ENCODE measurements at regions not wholly inside any gene's neighbourhood (a gene's known extent, or its start where the extent isn't known, plus 50 kb on each side); places are given as distances from the start of the nearest gene placed in this dataset.

DNA sequence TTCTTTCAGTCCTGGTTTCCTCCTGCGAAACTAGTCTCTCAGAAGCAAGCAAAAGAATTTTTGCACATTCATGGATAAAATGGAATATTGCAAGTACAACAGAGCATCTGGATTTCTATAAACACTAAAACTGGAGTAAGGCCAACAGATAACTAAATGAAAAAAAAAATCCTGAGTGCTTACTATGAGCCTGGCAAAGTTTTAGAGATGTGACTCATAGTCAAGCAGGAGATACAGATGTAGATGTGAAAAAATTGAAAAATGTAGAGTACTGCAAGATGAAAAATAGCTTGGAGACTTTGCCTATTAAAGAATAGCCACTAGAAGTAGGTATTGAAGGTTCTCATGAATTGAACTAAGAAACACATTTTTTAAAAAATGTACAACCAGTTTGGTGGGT lies 397.4 kb downstream of the OTOL1 start:
- no peak overlapping the region for H3K4me3 ChIP-seq (ENCODE audit: low read depth, low read length)
- TF ChIP-seq, protein P1, sequence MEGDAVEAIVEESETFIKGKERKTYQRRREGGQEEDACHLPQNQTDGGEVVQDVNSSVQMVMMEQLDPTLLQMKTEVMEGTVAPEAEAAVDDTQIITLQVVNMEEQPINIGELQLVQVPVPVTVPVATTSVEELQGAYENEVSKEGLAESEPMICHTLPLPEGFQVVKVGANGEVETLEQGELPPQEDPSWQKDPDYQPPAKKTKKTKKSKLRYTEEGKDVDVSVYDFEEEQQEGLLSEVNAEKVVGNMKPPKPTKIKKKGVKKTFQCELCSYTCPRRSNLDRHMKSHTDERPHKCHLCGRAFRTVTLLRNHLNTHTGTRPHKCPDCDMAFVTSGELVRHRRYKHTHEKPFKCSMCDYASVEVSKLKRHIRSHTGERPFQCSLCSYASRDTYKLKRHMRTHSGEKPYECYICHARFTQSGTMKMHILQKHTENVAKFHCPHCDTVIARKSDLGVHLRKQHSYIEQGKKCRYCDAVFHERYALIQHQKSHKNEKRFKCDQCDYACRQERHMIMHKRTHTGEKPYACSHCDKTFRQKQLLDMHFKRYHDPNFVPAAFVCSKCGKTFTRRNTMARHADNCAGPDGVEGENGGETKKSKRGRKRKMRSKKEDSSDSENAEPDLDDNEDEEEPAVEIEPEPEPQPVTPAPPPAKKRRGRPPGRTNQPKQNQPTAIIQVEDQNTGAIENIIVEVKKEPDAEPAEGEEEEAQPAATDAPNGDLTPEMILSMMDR (IDR thresholded peaks at IDR 0.05; ENCODE audit: insufficient read depth, low read depth, low read length) = no peak
- no peaks in the 10 kb centered on the region for H3K27me3 ChIP-seq (ENCODE audit: control insufficient read depth, insufficient read depth, low read length)
- no peaks in the 10 kb centered on the region for H3K36me3 ChIP-seq (ENCODE audit: control insufficient read depth, insufficient read depth, low read length)
- peak; percentile 44 for DNase-seq (ENCODE audit: low read depth)
- POLR2A ChIA-PET = no interaction called here
- CTCF ChIA-PET = no interaction called here

DNA sequence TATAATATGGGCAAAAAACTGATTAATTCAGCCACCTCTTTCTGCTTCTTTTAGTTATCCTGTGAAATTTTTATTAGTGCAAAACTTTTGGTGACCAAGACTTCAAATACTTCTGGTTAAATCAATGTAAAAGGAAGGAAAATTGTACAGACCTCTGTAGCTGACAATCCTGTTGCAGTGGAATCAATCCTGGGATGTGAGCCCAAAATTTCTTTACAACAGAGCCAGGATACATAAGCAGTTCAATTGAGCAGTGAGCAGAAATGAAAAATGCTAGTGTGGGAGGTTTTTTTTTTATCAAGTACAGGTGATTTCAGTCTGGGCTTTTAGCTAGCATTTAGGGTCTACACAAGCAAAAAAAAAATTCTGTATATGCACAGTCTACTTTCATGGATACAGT lies 398.0 kb downstream of the OTOL1 start:
- ChIA-PET POLR2A (no interaction called here), CTCF (interaction anchor here (0.6 kb wide), 1 partner anchor 320 kb away, joined by 3 read pairs; no protein-coding TSS in a partner anchor)
- no peaks in the 10 kb centered on the region for H3K36me3 ChIP-seq (ENCODE audit: control insufficient read depth, insufficient read depth, low read length)
- no peaks in the 10 kb centered on the region for H3K27me3 ChIP-seq (ENCODE audit: control insufficient read depth, insufficient read depth, low read length)
- TF ChIP-seq, protein P1 (IDR thresholded peaks at IDR 0.05; ENCODE audit: insufficient read depth, low read depth, low read length) = no peak
- H3K4me3 ChIP-seq (ENCODE audit: low read depth, low read length) = no peak overlapping the region
- DNase-seq (ENCODE audit: low read depth) = no peak

DNA sequence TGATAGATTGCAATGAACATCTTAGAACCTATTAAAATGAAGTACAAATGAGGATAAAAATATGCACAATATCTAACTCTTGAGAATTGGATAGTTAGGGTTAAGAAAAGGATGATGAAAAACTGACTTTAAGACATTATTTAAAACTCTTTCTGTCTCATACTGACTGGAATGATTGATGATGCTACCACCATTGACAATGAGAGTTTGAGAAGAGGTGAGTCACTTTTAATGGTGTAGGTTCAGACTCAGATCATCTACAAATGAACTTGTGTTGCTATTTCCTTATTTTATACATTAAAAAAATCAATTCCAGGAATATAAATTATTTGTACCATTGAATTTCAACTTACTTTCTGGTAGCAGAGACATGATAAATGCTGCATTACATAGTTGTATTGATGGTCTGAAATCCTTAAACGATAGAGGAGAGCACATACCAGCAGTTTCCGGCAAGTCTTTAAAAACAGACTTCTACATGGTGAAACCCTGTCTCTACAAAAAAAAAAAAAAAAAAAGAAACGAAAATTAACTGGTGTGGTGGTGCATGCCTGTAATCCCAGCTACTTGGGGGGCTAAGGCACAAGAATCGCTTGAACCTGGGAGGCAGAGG lies 409.0 kb downstream of the OTOL1 start:
- H3K27me3 ChIP-seq (ENCODE audit: control insufficient read depth, insufficient read depth, low read length) = no peaks in the 10 kb centered on the region
- TF ChIP-seq, protein P1 (IDR thresholded peaks at IDR 0.05; ENCODE audit: insufficient read depth, low read depth, low read length) = no peak
- no peaks in the 10 kb centered on the region for H3K36me3 ChIP-seq (ENCODE audit: control insufficient read depth, insufficient read depth, low read length)
- ChIA-PET CTCF (no interaction called here), POLR2A (no interaction called here)
- H3K4me3 ChIP-seq (ENCODE audit: low read depth, low read length) = no peak overlapping the region
- no peak for DNase-seq (ENCODE audit: low read depth)

DNA sequence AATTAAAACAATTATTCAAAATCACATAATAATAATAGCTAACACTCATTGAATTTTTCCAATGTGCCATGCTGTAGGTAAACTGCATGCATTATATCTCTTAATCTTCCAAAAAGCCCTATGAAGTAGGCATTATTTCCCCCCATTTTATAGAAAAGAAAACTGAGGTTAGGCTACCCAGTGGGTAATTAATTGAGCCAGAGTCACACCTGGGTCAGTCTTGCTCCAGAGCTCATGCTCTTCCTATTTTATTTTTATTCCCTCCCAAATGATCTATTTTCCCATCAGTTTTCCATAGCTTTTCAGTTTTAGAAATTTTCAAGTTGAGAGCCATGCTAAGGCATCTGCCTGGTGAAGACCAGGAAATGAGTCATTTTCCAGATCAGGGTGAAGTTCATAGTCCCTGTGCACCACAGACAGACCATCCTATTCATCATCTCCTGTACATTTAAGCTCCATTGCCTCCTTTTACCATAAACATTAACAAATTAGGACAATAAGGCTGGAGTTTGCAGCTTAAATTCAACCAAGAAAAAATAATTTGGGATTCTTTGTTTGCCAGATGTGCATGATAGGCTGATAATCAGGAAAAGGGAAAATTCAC lies 417.3 kb downstream of the OTOL1 start:
- ChIA-PET CTCF (no interaction called here), POLR2A (no interaction called here)
- no peak overlapping the region for H3K4me3 ChIP-seq (ENCODE audit: low read depth, low read length)
- TF ChIP-seq, protein P1 (IDR thresholded peaks at IDR 0.05; ENCODE audit: insufficient read depth, low read depth, low read length) = no peak
- DNase-seq (ENCODE audit: low read depth) = no peak
- H3K36me3 ChIP-seq (ENCODE audit: control insufficient read depth, insufficient read depth, low read length) = no peaks in the 10 kb centered on the region
- H3K27me3 ChIP-seq (ENCODE audit: control insufficient read depth, insufficient read depth, low read length) = no peaks in the 10 kb centered on the region

DNA sequence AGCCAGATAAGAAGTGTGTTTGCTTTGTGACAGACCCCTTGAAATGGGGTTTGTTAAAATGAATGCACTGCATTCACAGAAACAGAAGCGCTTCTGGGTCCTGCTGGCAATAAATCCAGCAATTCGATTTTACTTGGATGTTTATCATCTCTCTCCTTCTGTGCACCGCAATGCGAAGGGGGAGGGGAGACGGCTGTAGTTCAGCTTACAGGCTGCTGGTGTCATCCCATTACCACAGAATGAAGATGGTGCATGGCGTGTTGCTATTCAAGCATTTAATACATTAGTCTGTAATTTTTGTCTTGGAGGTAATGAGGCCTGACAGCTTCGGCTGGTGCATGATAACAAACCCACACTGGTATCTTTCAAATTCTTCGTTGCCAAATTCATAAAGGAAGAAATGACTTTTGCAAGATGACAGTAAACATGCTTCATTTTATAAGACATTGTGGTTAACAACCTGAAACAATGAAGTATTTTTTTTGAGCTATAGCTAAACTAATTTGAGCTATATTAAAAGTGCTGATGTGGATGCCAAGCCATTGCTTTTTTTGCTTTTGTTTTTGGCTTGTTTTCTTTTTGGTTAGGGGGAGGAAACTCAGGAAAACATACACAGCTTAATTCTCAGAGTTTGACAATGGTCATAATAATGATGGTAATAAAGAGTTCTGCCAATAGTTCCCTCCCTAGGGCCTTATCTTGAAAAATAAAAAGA lies 418.3 kb downstream of the OTOL1 start:
- CTCF ChIA-PET = interaction anchor here (0.6 to 0.8 kb wide), 2 partner anchors 90 to 127 kb away, joined by 3 to 4 read pairs; no protein-coding TSS in a partner anchor
- POLR2A ChIA-PET = no interaction called here
- H3K36me3 ChIP-seq (ENCODE audit: control insufficient read depth, insufficient read depth, low read length) = no peaks in the 10 kb centered on the region
- TF ChIP-seq, protein P1 (IDR thresholded peaks at IDR 0.05; ENCODE audit: insufficient read depth, low read depth, low read length) = peak; percentile 56
- no peak overlapping the region for H3K4me3 ChIP-seq (ENCODE audit: low read depth, low read length)
- no peaks in the 10 kb centered on the region for H3K27me3 ChIP-seq (ENCODE audit: control insufficient read depth, insufficient read depth, low read length)
- DNase-seq (ENCODE audit: low read depth) = peak; percentile 9
